Upper lobe of left lung (tissue), 4 donors: ENCODE measurements at regions not wholly inside any gene's neighbourhood (a gene's known extent, or its start where the extent isn't known, plus 50 kb on each side); places are given as distances from the start of the nearest gene placed in this dataset.

Experiments used
- POLR2A ChIP-seq, 4 donors: fragments of 450-650 bp; IDR thresholded peaks; one replicate each; pipeline ENCODE4 v1.5.1; 2016 to 2017; ENCODE audit warnings: antibody characterized with exemption in 4 of 4, mild to moderate bottlenecking in 2 of 4
- POLR2AphosphoS5 ChIP-seq, 2 donors: sonication (generic); formaldehyde crosslinking; IDR thresholded peaks; one replicate each; pipeline ENCODE4 v1.5.1; 2017; ENCODE audit warnings: antibody characterized with exemption in 2 of 2
- TF ChIP-seq, protein P1 (sequence below), 6 experiments: fragments of 450-650 bp in 4 of 6; fragments of 200-600 bp in 2 of 6; sonication (generic) in 2 of 6; IDR thresholded peaks; one replicate each; pipeline ENCODE4 v1.5.1; 2016 to 2019; ENCODE audit warnings: antibody characterized with exemption in 6 of 6

DNA sequence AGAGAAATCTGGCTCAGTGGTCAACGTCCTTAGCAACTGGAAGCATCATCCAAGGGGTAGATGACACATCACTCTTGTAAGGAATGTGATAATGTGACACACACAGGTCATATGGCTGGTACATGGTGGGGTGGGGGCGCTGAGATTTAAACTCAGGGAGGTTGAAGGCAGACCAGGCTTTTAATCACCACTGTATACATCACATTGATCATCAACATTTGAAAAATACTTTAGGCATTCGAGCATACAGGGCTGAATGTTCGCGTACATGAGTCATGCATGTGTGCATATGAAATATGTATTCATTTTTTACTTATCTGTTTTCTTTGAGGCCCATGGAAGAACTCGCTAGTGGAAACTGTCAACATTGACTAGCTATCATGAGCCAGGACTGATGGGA is 976.4 kb downstream of the VRK1 start:
- TF ChIP-seq POLR2AphosphoS5 (IDR thresholded peaks at IDR 0.05) (no peak), POLR2A (IDR thresholded peaks at IDR 0.05) (no peak)
- TF ChIP-seq, protein P1, sequence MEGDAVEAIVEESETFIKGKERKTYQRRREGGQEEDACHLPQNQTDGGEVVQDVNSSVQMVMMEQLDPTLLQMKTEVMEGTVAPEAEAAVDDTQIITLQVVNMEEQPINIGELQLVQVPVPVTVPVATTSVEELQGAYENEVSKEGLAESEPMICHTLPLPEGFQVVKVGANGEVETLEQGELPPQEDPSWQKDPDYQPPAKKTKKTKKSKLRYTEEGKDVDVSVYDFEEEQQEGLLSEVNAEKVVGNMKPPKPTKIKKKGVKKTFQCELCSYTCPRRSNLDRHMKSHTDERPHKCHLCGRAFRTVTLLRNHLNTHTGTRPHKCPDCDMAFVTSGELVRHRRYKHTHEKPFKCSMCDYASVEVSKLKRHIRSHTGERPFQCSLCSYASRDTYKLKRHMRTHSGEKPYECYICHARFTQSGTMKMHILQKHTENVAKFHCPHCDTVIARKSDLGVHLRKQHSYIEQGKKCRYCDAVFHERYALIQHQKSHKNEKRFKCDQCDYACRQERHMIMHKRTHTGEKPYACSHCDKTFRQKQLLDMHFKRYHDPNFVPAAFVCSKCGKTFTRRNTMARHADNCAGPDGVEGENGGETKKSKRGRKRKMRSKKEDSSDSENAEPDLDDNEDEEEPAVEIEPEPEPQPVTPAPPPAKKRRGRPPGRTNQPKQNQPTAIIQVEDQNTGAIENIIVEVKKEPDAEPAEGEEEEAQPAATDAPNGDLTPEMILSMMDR (IDR thresholded peaks at IDR 0.05): no peak
